GM12878 (cell line): ENCODE measurements at regions not wholly inside any gene's neighbourhood (a gene's known extent, or its start where the extent isn't known, plus 50 kb on each side); places are given as distances from the start of the nearest gene placed in this dataset.
A peak's percentile ranks its signal among the peaks of the same experiment; 100 is the strongest.

Experiments
- ASH2L ChIP-seq: fragments of 300-600, 200-600 bp; sonication (generic); IDR thresholded peaks from 2 replicates; pipeline ENCODE4 v1.6.1; 2017; ENCODE audit warnings: low read depth, mild to moderate bottlenecking, borderline replicate concordance
- BCL11A ChIP-seq: IDR thresholded peaks from 2 replicates; pipeline ENCODE4 v1.6.1; 2011; ENCODE audit warnings: low read depth, low read length
- BCL3 ChIP-seq: IDR thresholded peaks from 2 replicates; pipeline ENCODE4 v1.6.1; 2011; ENCODE audit warnings: borderline replicate concordance, low read depth, mild to moderate bottlenecking, moderate library complexity, low read length; ENCODE audit not compliant: insufficient read depth, poor library complexity, severe bottlenecking
- CBX5 ChIP-seq: sonication (generic); IDR thresholded peaks from 2 replicates; pipeline ENCODE4 v1.6.1; 2016; ENCODE audit warnings: low read depth, moderate library complexity, mild to moderate bottlenecking, inconsistent platforms
- CEBPB ChIP-seq, 2 experiments: fragments of 150-350 bp in 1 of 2; IDR thresholded peaks; 2 replicates each; pipeline ENCODE4 v1.6.1; 2012 to 2014; ENCODE audit warnings: low read depth in 2 of 2, low read length in 2 of 2, borderline replicate concordance in 1 of 2, inconsistent platforms in 1 of 2
- EZH2 ChIP-seq: IDR thresholded peaks from 2 replicates; pipeline ENCODE4 v1.6.1; 2012; ENCODE audit warnings: low read depth, mild to moderate bottlenecking, control low read depth, inconsistent platforms, low read length, borderline replicate concordance; ENCODE audit not compliant: control insufficient read depth
- FOXK2 ChIP-seq: fragments of 450-650 bp; IDR thresholded peaks from 2 replicates; pipeline ENCODE4 v1.6.1; 2017; ENCODE audit warnings: mild to moderate bottlenecking, moderate library complexity
- GATAD2B ChIP-seq: fragments of 450-650 bp; conservative IDR thresholded peaks from 2 replicates; pipeline ENCODE4 v1.6.1; 2017; ENCODE audit warnings: low read depth, mild to moderate bottlenecking, moderate library complexity
- HDAC2 ChIP-seq: fragments of 200-600 bp; sonication (generic); IDR thresholded peaks from 2 replicates; pipeline ENCODE4 v1.6.1; 2017
- IKZF2 ChIP-seq, 2 experiments: fragments of 450-650 bp; IDR thresholded peaks; 2 replicates each; pipeline ENCODE4 v1.6.1; 2017; ENCODE audit warnings: mild to moderate bottlenecking in 2 of 2, moderate library complexity in 2 of 2
- KDM1A ChIP-seq: fragments of 200-600 bp; sonication (generic); IDR thresholded peaks from 2 replicates; pipeline ENCODE4 v1.6.1; 2016; ENCODE audit warnings: borderline replicate concordance
- KLF5 ChIP-seq: fragments of 450-650 bp; IDR thresholded peaks from 2 replicates; pipeline ENCODE4 v1.6.1; 2014; ENCODE audit warnings: mild to moderate bottlenecking; ENCODE audit not compliant: partially characterized antibody
- NFIC ChIP-seq: IDR thresholded peaks from 2 replicates; pipeline ENCODE4 v1.6.1; 2012; ENCODE audit warnings: low read depth, mild to moderate bottlenecking, inconsistent platforms, low read length, moderate library complexity
- NFYA ChIP-seq: IDR thresholded peaks from 2 replicates; pipeline ENCODE4 v1.6.1; 2011; ENCODE audit warnings: low read depth, mild to moderate bottlenecking, low read length, improper control_type of control experiment, borderline replicate concordance
- PAX5 ChIP-seq: IDR thresholded peaks from 2 replicates; pipeline ENCODE4 v1.6.1; 2011; ENCODE audit warnings: low read depth, low read length, borderline replicate concordance
- PAX8 ChIP-seq: fragments of 450-650 bp; IDR thresholded peaks from 2 replicates; pipeline ENCODE4 v1.6.1; 2017; ENCODE audit warnings: mild to moderate bottlenecking, moderate library complexity
- PBX3 ChIP-seq: IDR thresholded peaks from 2 replicates; pipeline ENCODE4 v1.6.1; 2011; ENCODE audit warnings: mild to moderate bottlenecking, low read depth, low read length, moderate library complexity; ENCODE audit not compliant: insufficient replicate concordance
- RBBP5 ChIP-seq: fragments of 200-600 bp; sonication (generic); conservative IDR thresholded peaks from 2 replicates; pipeline ENCODE4 v1.6.1; 2016
- REST ChIP-seq: IDR thresholded peaks from 2 replicates; pipeline ENCODE4 v1.6.1; 2012; ENCODE audit warnings: mild to moderate bottlenecking, low read depth, low read length
- SMAD5 ChIP-seq: IDR thresholded peaks from 2 replicates; pipeline ENCODE4 v1.6.1; 2016; ENCODE audit warnings: antibody characterized with exemption, low read depth
- SMC3 ChIP-seq: IDR thresholded peaks from 2 replicates; pipeline ENCODE4 v1.6.1; 2011; ENCODE audit warnings: low read length, improper control_type of control experiment, borderline replicate concordance
- SREBF1 ChIP-seq: IDR thresholded peaks from 2 replicates; pipeline ENCODE4 v1.6.1; 2012; ENCODE audit warnings: mild to moderate bottlenecking, low read length
- TCF3 ChIP-seq: IDR thresholded peaks from 2 replicates; pipeline ENCODE4 v1.6.1; 2012; ENCODE audit warnings: low read depth, mild to moderate bottlenecking, low read length, borderline replicate concordance; ENCODE audit not compliant: insufficient read depth
- ZBTB4 ChIP-seq: fragments of 450-650 bp; formaldehyde crosslinking; IDR thresholded peaks from 2 replicates; pipeline ENCODE4 v1.4.0; 2022; ENCODE audit warnings: mild to moderate bottlenecking, moderate library complexity

GRCh38 chr3:152039887-152040286, 166.4 kb downstream of the SUCNR1 start (continued):
- TF ChIP-seq PAX8, result no peak
- TF ChIP-seq BCL11A, result peak; percentile 91
- TF ChIP-seq GATAD2B, result no peak
- no peak for TF ChIP-seq SMC3
- no peak for TF ChIP-seq PBX3
- TF ChIP-seq KDM1A, result no peak
- TF ChIP-seq CEBPB (IDR thresholded peaks at IDR 0.05; ENCODE audit: borderline replicate concordance in 1 of 2, low read depth in 2 of 2, low read length in 2 of 2), result no peak
- TF ChIP-seq CBX5, result peak; percentile 98
- 0 out of 2 replicates have a peak, but pooled peaks have one; percentile 23 for TF ChIP-seq TCF3
- no peak for TF ChIP-seq SMAD5
- no peak for TF ChIP-seq HDAC2
- TF ChIP-seq RBBP5, result no peak
- TF ChIP-seq NFIC, result peak; percentile 91
- TF ChIP-seq REST, result no peak
- no peak for TF ChIP-seq SREBF1
- TF ChIP-seq BCL3, result peak; percentile 78
- no peak for TF ChIP-seq NFYA
- no peak for TF ChIP-seq EZH2
- peak; percentile 47 to 52; a peak in 2 of 4 replicates for TF ChIP-seq IKZF2 (IDR thresholded peaks at IDR 0.05)
- peak; percentile 55 for TF ChIP-seq KLF5
- TF ChIP-seq PAX5, result peak; percentile 63; the same call in 1 of the 2 replicates
- no peak for TF ChIP-seq FOXK2
- TF ChIP-seq ASH2L, result no peak
- TF ChIP-seq ZBTB4 (CRISPR knock-in tag), result no peak
